ENCODE measurements at regions not wholly inside any gene's neighbourhood (a gene's known extent, or its start where the extent isn't known, plus 50 kb on each side); places are given as distances from the start of the nearest gene placed in this dataset.

DNA sequence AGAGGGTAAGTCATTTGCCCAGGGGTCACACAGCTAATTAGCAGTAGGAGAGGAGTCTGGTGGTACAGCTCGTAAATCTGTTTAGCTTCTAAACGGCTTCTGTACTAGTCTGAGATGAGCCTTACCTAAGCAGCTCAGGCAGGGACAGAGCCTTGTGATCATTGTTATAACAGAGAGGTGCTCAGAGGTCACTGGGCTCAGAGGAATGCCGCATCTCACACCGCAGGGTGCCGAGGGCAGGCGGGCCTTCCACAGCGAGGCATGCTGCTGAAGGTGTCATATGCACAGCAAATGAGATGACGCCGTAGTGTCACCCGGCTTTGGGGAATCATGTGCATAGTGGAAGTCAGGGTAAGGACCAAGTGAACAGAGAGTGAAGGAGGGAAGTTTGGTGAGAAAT, 305.2 kb upstream of the FMN2 start:
- no peaks in the 10 kb centered on the region for H3K27me3 ChIP-seq (ENCODE audit: control insufficient read depth in 2 of 2, insufficient read depth in 2 of 2, low read length in 2 of 2)
- no peak overlapping the region for H3K4me3 ChIP-seq (replicated peaks in 1 of 3; ENCODE audit: low read depth in 2 of 3, low read length in 3 of 3)
- peaks cover 0 to 3% (median 0%) of the 10 kb centered on the region in 3 donors for H3K27me3 Mint-ChIP-seq (ENCODE audit: low read depth in 3 of 3)
- no peaks in the 10 kb centered on the region for H3K4me1 Mint-ChIP-seq
- TF ChIP-seq, protein P1, sequence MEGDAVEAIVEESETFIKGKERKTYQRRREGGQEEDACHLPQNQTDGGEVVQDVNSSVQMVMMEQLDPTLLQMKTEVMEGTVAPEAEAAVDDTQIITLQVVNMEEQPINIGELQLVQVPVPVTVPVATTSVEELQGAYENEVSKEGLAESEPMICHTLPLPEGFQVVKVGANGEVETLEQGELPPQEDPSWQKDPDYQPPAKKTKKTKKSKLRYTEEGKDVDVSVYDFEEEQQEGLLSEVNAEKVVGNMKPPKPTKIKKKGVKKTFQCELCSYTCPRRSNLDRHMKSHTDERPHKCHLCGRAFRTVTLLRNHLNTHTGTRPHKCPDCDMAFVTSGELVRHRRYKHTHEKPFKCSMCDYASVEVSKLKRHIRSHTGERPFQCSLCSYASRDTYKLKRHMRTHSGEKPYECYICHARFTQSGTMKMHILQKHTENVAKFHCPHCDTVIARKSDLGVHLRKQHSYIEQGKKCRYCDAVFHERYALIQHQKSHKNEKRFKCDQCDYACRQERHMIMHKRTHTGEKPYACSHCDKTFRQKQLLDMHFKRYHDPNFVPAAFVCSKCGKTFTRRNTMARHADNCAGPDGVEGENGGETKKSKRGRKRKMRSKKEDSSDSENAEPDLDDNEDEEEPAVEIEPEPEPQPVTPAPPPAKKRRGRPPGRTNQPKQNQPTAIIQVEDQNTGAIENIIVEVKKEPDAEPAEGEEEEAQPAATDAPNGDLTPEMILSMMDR (IDR thresholded peaks at IDR 0.05): no peak
- no peaks in the 10 kb centered on the region for H3K79me2 ChIP-seq (ENCODE audit: insufficient read depth, low read length)
- no peaks in the 10 kb centered on the region for H4K20me1 ChIP-seq (ENCODE audit: insufficient read depth, low read length)
- 95% methylated on average over 10 of the region's 10 CpGs for WGBS (ENCODE audit: insufficient coverage)
- no peak overlapping the region for H3K4me3 Mint-ChIP-seq
- intact Hi-C loops (cut with micrococcal nuclease): no loop called here
- H3K9me3 ChIP-seq (replicated peaks in 1 of 2; ENCODE audit: control insufficient read depth in 1 of 2, insufficient read depth in 1 of 2, low read length in 2 of 2): no peaks in the 10 kb centered on the region
- no peak overlapping the region for H3K27ac ChIP-seq (ENCODE audit: low read depth in 1 of 2, low read length in 2 of 2)
- no peak overlapping the region for H3K9ac ChIP-seq (ENCODE audit: insufficient read depth, low read length, poor library complexity, severe bottlenecking)
- no peaks in the 10 kb centered on the region for H3K4me1 ChIP-seq (ENCODE audit: control insufficient read depth in 1 of 2, insufficient read depth in 2 of 2, low read length in 2 of 2)
- H3K36me3 Mint-ChIP-seq: no peaks in the 10 kb centered on the region
- peaks cover 0 to 4% (median 2%) of the 10 kb centered on the region in 7 donors for H3K9me3 Mint-ChIP-seq
- no peak overlapping the region for H2AFZ ChIP-seq (ENCODE audit: insufficient read depth, low read depth, low read length, poor library complexity, severe bottlenecking)
- no peak overlapping the region for H3K4me2 ChIP-seq (replicated peaks; ENCODE audit: extremely low read depth, low read length, poor library complexity, severe bottlenecking)
- H3K36me3 ChIP-seq (replicated peaks in 1 of 2; ENCODE audit: control insufficient read depth in 1 of 2, insufficient read depth in 2 of 2, low read length in 2 of 2): no peaks in the 10 kb centered on the region
- peak overlapping the region in 1 of 7 donors; percentile 10 for H3K27ac Mint-ChIP-seq
- DNase-seq: no peak

- no peaks in the 10 kb centered on the region for H3K4me1 Mint-ChIP-seq
- no peaks in the 10 kb centered on the region for H3K9me3 ChIP-seq (replicated peaks in 1 of 2; ENCODE audit: control insufficient read depth in 1 of 2, insufficient read depth in 1 of 2, low read length in 2 of 2)
- H3K4me1 ChIP-seq (ENCODE audit: control insufficient read depth in 1 of 2, insufficient read depth in 2 of 2, low read length in 2 of 2): no peaks in the 10 kb centered on the region
- H3K9ac ChIP-seq (ENCODE audit: insufficient read depth, low read length, poor library complexity, severe bottlenecking): no peak overlapping the region
- H3K27me3 Mint-ChIP-seq (ENCODE audit: low read depth in 3 of 3): peaks cover 0 to 2% (median 0%) of the 10 kb centered on the region in 3 donors
- no peaks in the 10 kb centered on the region for H4K20me1 ChIP-seq (ENCODE audit: insufficient read depth, low read length)
- intact Hi-C loops (cut with micrococcal nuclease): loop anchor here (5.0 kb wide), 1 partner anchor 105 kb away; no protein-coding TSS in a partner anchor
- no peak overlapping the region for H3K27ac Mint-ChIP-seq
- no peaks in the 10 kb centered on the region for H3K36me3 Mint-ChIP-seq
- TF ChIP-seq, protein P1 (IDR thresholded peaks at IDR 0.05): peak; percentile 32
- no peak overlapping the region for H3K4me3 ChIP-seq (replicated peaks in 1 of 3; ENCODE audit: low read depth in 2 of 3, low read length in 3 of 3)
- H3K36me3 ChIP-seq (replicated peaks in 1 of 2; ENCODE audit: control insufficient read depth in 1 of 2, insufficient read depth in 2 of 2, low read length in 2 of 2): no peaks in the 10 kb centered on the region
- H3K79me2 ChIP-seq (ENCODE audit: insufficient read depth, low read length): no peaks in the 10 kb centered on the region
- peaks cover 0 to 3% (median 2%) of the 10 kb centered on the region in 7 donors for H3K9me3 Mint-ChIP-seq
- H3K27me3 ChIP-seq (ENCODE audit: control insufficient read depth in 2 of 2, insufficient read depth in 2 of 2, low read length in 2 of 2): no peaks in the 10 kb centered on the region
- H3K4me2 ChIP-seq (replicated peaks; ENCODE audit: extremely low read depth, low read length, poor library complexity, severe bottlenecking): no peak overlapping the region
- no peak overlapping the region for H2AFZ ChIP-seq (ENCODE audit: insufficient read depth, low read depth, low read length, poor library complexity, severe bottlenecking)
- H3K4me3 Mint-ChIP-seq: no peak overlapping the region
- no peak overlapping the region for H3K27ac ChIP-seq (ENCODE audit: low read depth in 1 of 2, low read length in 2 of 2)
- DNase-seq: peak; percentile 12 to 41 (median 36)
Observed at GRCh38 chr1:239792157-239792556, 299.5 kb upstream of the FMN2 start.

Data from CD14-positive monocyte (primary cell).